ENCODE measurements at regions not wholly inside any gene's neighbourhood (a gene's known extent, or its start where the extent isn't known, plus 50 kb on each side); places are given as distances from the start of the nearest gene placed in this dataset.
"Not testable (repeated sequence)": the region's sequence is repeated elsewhere in the genome, so short reads cannot be mapped to it uniquely, and the experiment has no call there.

DNA sequence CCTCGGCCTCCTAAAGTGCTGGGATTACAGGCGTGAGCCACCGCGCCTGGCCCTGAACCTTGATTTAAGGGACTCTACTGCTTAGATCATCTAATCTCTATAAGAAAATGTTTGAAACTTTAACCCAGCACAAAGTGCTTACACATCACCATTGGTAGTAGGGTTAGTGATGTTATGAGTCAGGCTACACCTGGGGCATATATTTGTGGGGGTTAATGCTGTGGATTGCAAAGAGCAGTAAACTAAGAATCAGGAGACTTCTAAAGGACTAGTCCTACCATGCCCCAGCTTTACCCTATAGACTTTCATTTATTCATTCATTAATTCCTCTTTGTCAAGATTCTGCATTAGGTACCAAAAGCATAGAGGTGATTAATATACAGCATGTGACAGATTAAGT, 880.5 kb downstream of the TTLL7 start:
- no peaks in the 10 kb centered on the region for H3K79me2 ChIP-seq (ENCODE audit: control insufficient read depth, insufficient read depth, low read length)
- DNase-seq (ENCODE audit: low read depth, low spot score) (no peak), ATAC-seq (no peak), FAIRE-seq (no peak)
- ChIA-PET POLR2A (no interaction called here), SMC1A (ENCODE audit: uncharacterized antibody, unreplicated experiment) (no interaction called here), CTCF (no interaction called here), RAD21 (ENCODE audit: unreplicated experiment) (no interaction called here)
- no peak overlapping the region for H3K9ac ChIP-seq (ENCODE audit: control insufficient read depth, insufficient read depth, low read length)
- H3K36me3 ChIP-seq (ENCODE audit: control insufficient read depth in 2 of 2, insufficient read depth in 2 of 2, low read length in 1 of 2) = no peaks in the 10 kb centered on the region
- no peaks in the 10 kb centered on the region for H3K4me1 ChIP-seq (ENCODE audit: control insufficient read depth, insufficient read depth, low read length)
- in situ Hi-C loops (cut with MboI) = no loop called here
- BruUV-seq (replicated peaks) = no TSS peak
- H3K27me3 ChIP-seq (replicated peaks in 1 of 2; ENCODE audit: control insufficient read depth in 2 of 2, insufficient read depth in 2 of 2, low read length in 1 of 2) = no peaks in the 10 kb centered on the region
- 73% methylated on average over 4 of the region's 4 CpGs for WGBS (ENCODE audit: insufficient coverage, insufficient replicate concordance, low lambda C conversion rate, missing lambda C conversion rate)
- H2AFZ ChIP-seq (ENCODE audit: control insufficient read depth, low read depth, low read length) = no peak overlapping the region
- no peak overlapping the region for H3K27ac ChIP-seq (ENCODE audit: control insufficient read depth, insufficient read depth)
- no peaks in the 10 kb centered on the region for H3K9me3 ChIP-seq (replicated peaks; ENCODE audit: control insufficient read depth, insufficient read depth, low read length)
- H3K4me3 ChIP-seq = no peak overlapping the region
- TF ChIP-seq, protein P1, sequence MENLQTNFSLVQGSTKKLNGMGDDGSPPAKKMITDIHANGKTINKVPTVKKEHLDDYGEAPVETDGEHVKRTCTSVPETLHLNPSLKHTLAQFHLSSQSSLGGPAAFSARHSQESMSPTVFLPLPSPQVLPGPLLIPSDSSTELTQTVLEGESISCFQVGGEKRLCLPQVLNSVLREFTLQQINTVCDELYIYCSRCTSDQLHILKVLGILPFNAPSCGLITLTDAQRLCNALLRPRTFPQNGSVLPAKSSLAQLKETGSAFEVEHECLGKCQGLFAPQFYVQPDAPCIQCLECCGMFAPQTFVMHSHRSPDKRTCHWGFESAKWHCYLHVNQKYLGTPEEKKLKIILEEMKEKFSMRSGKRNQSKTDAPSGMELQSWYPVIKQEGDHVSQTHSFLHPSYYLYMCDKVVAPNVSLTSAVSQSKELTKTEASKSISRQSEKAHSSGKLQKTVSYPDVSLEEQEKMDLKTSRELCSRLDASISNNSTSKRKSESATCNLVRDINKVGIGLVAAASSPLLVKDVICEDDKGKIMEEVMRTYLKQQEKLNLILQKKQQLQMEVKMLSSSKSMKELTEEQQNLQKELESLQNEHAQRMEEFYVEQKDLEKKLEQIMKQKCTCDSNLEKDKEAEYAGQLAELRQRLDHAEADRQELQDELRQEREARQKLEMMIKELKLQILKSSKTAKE (IDR thresholded peaks at IDR 0.05; ENCODE audit: low read depth, poor library complexity, severe bottlenecking) = no peak
- no peak overlapping the region for H3K4me2 ChIP-seq (ENCODE audit: control insufficient read depth, insufficient read depth)
- H4K20me1 ChIP-seq (ENCODE audit: control insufficient read depth, insufficient read depth) = no peaks in the 10 kb centered on the region
- intact Hi-C loops (cut with micrococcal nuclease; ENCODE audit: unreplicated experiment) = no loop called here

DNA sequence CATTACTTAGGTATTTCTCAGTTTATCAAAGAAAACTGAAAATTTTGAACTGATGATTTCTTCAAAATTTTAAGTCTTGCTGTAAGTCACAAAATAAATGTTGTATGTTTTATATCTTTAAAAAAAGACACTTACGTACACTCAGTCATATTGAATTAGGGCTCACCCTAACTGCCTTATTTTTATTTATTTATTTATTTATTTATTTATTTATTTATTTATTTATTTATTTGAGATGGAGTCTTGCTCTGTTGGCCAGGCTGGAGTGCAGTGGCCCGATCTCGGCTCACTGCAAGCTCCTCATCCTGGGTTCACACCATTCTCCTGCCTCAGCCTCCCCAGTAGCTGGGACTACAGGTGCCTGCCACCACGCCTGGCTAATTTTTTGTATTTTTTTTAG, 881.9 kb downstream of the TTLL7 start:
- POLR2A ChIA-PET = not testable (repeated sequence)

More for the DNA sequence above, 881.9 kb downstream of the TTLL7 start:
- in situ Hi-C loops (cut with MboI); DNase-seq (ENCODE audit: low read depth, low spot score); H3K27me3 ChIP-seq (replicated peaks in 1 of 2; ENCODE audit: control insufficient read depth in 2 of 2, insufficient read depth in 2 of 2, low read length in 1 of 2); H2AFZ ChIP-seq (ENCODE audit: control insufficient read depth, low read depth, low read length); H3K36me3 ChIP-seq (ENCODE audit: control insufficient read depth in 2 of 2, insufficient read depth in 2 of 2, low read length in 1 of 2); FAIRE-seq; H3K4me3 ChIP-seq; H3K4me2 ChIP-seq (ENCODE audit: control insufficient read depth, insufficient read depth); intact Hi-C loops (cut with micrococcal nuclease; ENCODE audit: unreplicated experiment); H3K9ac ChIP-seq (ENCODE audit: control insufficient read depth, insufficient read depth, low read length); H3K9me3 ChIP-seq (replicated peaks; ENCODE audit: control insufficient read depth, insufficient read depth, low read length); ATAC-seq; H3K27ac ChIP-seq (ENCODE audit: control insufficient read depth, insufficient read depth); H4K20me1 ChIP-seq (ENCODE audit: control insufficient read depth, insufficient read depth); H3K79me2 ChIP-seq (ENCODE audit: control insufficient read depth, insufficient read depth, low read length); H3K4me1 ChIP-seq (ENCODE audit: control insufficient read depth, insufficient read depth, low read length); BruUV-seq (replicated peaks); RAD21 ChIA-PET (ENCODE audit: unreplicated experiment): not testable (repeated sequence)
- CTCF ChIA-PET = interaction anchor here (0.7 kb wide), 1 partner anchor 1302 kb away, joined by 3 read pairs; no protein-coding TSS in a partner anchor
- SMC1A ChIA-PET (ENCODE audit: uncharacterized antibody, unreplicated experiment) = interaction anchor here (0.6 kb wide), 1 partner anchor 1114 kb away, joined by 3 read pairs; no protein-coding TSS in a partner anchor
- WGBS (ENCODE audit: insufficient coverage, insufficient replicate concordance, low lambda C conversion rate, missing lambda C conversion rate) = 61% methylated on average over 4 of the region's 4 CpGs
